C4-2B (cell line): ENCODE measurements at regions not wholly inside any gene's neighbourhood (a gene's known extent, or its start where the extent isn't known, plus 50 kb on each side); places are given as distances from the start of the nearest gene placed in this dataset.

Experiments
- CTCF ChIP-seq: fragments of 450-650 bp; conservative IDR thresholded peaks from 2 replicates; pipeline ENCODE4 v1.5.1; 2017; ENCODE audit warnings: mild to moderate bottlenecking
- ZFX ChIP-seq: fragments of 450-650 bp; IDR thresholded peaks from 2 replicates; pipeline ENCODE4 v1.6.1; 2017

- TF ChIP-seq CTCF (no peak), ZFX (no peak)
Measured at GRCh38 chr15:61393949-61394348, 164.8 kb upstream of the RORA start.
